ENCODE measurements at regions not wholly inside any gene's neighbourhood (a gene's known extent, or its start where the extent isn't known, plus 50 kb on each side); places are given as distances from the start of the nearest gene placed in this dataset.

DNA sequence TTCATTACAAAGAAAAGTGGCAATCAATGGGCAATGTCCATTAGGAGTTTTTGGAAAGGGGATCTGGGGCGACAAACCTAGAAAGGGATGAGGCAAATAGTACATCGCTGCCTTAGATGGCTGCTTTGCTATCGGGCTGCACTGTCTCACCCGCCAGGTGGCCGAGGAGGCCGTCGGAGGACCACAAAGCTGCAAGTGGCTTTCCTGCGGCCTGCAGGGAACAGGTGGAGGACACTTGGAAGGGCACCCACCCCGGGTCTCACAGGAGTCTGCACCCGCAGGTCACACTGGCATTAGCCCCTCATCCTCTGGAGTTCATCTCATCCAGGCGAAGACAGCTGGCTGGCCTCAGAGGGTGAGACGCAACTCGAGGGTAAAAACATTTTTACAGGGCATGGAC, 1392.5 kb downstream of the AACS start:
- DNase-seq (ENCODE audit: low read depth in 3 of 3, low spot score in 2 of 3), result no peak

DNA sequence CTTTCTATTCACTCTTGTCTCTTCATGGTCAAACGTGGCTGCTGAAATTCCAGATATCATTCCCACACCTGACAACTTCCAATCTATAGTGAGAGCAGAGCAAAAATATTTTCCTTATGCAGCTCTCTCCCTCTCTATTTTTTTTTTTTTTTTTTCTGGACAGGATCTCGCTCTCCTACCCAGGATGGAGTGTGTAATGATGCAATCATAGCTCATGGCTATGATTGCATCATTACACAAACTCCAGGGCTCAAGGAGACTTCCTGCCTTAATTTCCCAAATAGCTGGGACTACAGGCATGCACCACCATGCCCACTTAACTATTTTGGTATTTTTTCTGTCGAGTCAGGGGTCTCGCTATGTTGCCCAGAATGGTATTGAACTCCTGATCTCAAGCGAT, 1398.9 kb downstream of the AACS start:
- DNase-seq (ENCODE audit: low read depth in 3 of 3, low spot score in 2 of 3), result no peak

DNA sequence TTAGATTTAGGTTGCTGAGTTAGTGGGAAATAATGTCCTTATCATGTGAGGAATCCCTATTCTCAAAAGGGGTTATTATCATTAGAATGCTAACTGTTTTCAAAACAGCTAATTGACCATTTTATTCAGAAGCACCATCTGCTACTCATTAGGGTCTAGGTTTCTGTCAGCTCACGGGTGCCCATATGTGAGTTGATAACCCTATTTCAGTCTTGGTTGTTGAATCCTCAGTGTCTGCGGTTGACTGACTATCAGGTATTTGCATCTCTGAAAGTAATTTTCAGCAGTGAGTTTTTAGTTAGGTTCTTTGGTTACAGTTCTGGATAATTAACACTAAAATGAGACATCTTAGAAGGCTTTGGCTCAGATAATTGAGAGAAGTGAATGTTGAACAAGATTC, 1404.0 kb downstream of the AACS start:
- DNase-seq (ENCODE audit: low read depth in 3 of 3, low spot score in 2 of 3), result no peak

DNA sequence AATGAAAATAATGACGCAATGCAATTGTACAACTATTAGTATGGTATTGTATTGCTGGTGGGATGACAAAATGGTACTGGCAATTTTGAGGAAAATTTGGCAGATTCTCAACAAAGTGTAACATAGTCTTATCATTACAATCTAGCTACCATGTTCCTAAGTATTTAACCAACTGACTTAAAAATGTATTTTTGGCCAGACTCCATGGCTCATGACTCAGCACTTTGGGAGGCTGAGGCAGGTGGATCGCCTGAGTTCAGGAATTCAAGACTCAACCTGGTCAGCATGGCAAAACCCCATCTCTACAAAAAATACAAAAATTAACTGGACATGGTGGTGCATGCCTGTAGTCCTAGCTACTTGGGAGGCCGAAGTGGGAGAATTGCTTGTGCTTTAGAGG, 1409.5 kb downstream of the AACS start:
- no peak for DNase-seq (ENCODE audit: low read depth in 3 of 3, low spot score in 2 of 3)

DNA sequence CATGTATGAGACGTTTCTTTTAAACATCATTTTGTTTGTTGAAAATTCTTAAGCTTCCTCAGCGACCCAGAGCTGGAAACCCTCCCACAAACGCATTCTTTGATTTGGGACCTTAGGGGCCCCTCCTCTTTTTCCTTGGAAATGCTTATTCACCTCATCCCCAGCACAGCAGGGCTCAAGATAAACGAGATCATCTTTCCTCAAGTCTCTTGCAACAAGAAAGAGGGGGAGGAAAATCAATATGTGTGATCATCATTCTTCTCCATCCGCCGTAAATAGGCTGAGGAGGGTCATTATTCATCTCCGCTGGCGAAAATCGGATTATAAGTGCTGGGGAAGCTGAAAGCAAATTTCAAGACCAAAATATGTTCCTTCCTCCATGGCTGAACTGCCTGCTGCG, 1415.2 kb downstream of the AACS start:
- no peak for DNase-seq (ENCODE audit: low read depth in 3 of 3, low spot score in 2 of 3)

DNA sequence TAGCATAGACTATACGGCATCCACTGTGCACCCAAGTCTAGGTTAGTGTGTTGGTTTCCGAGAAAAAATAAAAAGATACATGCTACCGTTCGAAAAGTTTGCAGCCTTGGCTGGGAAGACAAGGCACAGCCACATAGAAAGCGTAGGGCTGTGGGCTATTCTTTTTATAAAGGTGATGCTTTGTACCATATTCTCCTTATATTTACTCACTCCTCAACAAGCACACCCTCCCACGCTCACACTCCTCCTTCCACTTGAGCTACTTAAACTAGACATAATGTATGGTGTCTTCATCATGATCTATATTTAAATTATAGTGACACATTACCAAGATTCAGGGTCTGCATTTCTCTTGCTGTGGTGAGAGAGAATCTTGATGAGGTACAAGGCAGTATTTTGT, 1416.5 kb downstream of the AACS start:
- no peak for DNase-seq (ENCODE audit: low read depth in 3 of 3, low spot score in 2 of 3)

DNA sequence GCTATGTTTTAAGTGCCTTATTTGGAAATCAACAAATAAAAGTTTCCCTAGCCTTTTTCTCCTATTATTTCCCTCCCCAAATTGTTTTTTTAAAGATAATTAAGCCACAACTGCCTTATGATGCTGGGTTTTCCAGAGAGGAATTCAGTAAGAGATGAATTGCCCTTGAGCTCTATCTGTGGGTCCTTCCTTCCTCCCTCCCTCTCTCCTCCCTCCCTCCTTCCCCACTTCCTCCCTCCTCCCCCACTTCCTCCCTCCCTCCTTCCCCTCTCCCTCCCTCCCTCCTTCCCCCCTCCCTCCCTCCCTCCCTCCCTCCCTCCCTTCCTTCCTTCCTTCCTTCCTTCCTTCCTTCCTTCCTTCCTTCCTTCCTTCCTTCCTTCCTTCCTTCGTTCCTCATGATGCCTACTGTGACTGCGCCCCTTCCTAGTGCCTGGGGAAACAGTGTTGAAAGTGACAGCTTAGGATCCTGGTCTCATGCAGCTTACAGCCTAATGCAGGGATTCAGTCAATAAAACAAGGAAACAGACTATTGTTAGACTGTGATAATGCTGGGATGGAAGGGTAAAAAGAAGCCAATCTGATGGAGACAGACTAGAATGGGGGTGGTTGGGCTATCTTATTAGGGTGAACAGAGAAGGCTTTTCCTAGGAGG, 1417.1 kb downstream of the AACS start:
- DNase-seq (ENCODE audit: low read depth in 3 of 3, low spot score in 2 of 3), result no peak

DNA sequence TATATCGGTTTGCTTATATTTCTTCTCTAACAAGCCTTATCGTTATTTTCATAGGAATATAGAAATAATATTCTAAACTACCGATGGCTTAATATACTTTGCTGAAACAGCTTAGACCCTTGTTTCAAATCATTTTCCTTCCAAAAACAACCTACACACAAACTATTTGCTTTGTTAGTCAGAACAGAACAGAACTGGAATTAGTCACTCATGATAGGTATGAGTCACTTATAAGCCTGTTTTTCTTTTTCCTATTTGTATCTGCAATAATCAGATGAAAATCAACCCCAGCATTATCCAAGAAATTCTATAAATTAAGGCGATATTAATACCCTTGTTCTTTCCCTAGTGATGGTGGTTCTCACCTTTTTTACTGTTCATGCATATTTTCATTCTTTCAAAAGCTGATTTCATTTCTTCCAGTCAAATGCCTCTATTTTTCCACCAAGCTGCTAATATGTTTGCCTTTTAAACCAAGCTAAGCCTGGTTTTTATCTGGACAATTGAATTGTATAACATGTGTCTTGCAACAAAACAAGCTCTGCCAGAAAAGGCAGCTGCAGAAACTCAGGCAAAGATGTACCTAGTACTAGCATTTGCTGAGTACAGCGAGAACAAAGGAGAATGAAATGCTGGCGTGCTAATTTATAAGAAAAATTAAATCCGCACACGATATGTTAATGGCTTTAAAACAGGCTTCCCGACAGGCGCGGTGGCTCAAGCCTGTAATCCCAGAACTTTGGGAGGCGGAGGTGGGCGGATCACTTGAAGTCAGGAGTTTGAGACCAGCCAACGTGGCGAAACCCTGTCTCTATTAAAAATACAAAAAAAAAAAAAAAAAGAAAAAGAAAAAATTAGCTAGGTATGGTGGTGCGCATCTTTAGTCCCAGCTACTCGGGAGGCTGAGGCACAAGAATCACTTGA, 1418.2 kb downstream of the AACS start:
- DNase-seq (ENCODE audit: low read depth in 3 of 3, low spot score in 2 of 3), result no peak

DNA sequence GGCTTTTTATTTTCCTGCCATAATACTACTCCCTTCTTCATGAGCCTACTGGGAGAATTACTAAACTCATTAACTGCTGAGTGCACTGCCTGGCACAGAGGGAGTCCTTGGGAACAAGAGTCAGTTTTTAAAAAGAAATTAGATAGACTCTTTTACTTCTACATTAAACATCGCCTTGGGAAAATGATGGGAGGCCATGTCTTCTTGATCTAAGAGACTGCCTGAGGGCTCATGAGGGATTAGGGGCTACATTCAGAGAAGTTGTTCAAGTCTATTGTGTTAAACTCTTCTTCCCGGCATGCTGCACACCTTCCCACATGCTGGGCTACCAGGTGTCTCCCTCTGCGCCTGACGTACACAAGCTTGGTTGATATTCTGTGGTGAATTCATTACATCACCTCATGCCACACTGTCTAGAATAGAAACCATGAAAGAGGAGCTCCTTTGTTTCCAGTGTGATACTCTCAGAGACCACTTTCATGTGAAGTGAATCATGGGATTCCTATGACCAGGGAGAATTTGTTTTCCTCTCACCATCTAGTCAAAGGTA, 1422.3 kb downstream of the AACS start:
- no peak for DNase-seq (ENCODE audit: low read depth in 3 of 3, low spot score in 2 of 3)

DNA sequence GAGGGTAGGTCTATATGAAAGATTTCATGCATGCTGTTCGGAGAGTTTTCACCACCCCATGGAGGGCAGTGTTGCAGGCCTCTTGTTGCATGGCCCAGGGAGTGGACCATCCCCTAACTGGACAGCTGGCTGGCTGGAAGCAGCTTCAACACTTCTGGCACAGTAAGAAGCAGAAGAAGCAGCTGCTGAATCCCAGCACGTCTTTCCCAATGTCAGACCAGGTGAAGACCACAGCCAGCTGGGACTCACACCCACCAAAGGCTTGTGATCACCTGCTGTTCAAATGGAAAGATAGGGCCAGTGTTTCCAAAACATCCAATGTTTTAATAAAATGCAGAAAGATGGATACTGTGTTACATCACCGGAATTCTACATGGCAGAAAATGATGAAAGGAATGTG, 1423.6 kb downstream of the AACS start:
- no peak for DNase-seq (ENCODE audit: low read depth in 3 of 3, low spot score in 2 of 3)

DNA sequence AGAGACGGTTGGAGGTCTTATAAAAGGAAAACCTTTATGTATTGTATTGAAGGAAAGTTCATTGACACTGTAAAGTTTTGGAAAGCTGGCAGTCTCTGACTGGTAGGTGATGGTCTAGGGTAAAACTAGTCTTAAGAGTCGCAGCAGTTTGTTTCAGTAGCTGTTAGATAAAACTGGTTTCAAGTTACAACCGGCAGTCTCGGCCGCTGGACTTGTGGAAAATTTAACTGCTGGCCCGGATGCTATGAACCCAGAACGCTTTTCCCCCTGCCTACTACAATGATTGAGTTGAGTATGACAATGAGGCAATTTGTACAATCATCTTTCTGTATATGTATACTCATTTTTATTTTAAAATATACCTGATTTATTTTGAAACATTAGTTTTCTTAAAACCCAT, 1426.9 kb downstream of the AACS start:
- no peak for DNase-seq (ENCODE audit: low read depth in 3 of 3, low spot score in 2 of 3)

DNA sequence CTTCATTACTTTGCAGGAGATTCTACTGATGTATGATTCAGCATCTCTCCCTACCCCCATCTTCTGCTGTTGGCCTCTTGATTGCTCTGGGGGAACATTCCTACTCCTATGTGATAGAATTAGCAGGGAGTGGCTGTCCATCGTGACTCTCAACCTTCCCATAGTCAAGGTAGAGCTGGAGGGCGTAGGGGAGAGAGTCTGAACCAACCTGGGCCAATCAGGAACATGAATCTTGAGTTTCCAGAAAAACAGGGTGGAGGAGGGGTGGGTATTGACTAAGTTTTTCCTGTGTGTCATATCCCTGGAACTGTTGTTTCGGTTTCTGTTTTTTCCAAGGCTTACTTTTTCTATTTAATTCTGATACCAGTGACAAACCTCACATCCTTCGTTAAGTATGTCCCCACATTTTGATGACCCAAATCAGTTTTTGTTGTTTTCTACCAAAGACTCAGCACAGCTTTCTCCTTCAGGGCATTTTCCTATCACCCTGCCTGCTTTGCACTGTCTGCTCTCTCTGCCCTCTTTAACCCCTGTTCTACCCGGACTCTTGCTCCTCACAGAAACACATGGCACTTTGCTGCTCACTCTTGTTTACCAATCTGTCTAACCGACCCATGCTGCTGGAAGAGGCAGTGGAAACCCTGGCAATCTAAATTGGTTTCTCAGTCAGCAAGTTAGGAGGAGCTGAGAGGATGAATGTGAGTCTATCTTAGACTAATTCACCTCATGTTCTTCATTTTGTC, 1428.3 kb downstream of the AACS start:
- DNase-seq (ENCODE audit: low read depth in 3 of 3, low spot score in 2 of 3), result no peak

DNA sequence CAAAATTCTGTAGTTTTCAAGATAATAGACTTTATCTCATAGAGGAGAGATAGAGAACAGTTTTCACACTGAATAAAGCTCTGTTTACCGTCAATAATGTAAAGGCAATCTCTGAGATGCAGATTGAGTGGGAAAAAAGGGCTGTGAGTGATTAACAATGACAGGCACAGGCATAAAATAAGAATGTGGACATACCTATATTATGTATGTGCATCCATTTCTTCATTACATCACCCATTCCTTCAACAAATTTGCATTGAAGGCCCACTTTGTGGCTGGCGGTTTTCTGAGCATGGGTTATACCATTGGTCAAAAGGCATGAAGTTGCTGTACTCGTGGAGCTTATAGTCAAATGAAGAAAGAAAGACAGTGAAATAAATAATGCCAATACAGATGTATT, 1431.0 kb downstream of the AACS start:
- no peak for DNase-seq (ENCODE audit: low read depth in 3 of 3, low spot score in 2 of 3)

DNA sequence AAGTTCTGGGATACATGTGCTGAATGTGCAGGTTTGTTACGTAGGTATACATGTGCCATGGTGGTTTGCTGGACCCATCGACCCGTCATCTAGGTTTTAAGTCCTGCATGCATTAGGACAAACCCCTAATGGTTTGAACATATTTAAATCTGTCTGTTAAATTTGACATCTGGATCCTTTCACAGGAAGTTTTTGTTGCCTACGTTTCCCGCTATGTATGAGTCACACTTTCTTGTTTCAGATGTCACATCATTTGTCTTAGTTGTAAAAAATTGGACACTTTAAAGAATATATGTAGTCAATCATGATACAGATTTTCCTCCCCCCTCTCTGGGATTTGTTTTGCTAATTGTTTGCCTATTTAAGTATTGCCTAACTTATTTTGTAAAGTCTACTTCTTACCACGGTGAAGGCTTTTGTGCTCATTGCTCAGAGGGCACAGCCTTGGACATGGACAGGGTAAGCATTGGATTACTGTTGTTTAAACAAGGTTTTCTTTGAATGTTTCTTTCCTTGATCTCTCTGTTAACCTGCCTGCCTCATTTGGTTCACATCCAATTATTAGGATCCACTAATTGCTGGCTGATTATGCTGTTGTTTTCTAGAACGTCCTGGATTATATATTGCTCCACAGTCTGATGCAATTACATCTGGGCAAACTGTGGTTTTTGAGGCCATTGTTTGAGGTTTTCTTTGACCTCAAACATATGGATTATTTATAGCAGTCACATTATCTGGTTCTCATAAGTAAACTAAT, 1441.4 kb downstream of the AACS start:
- no peak for DNase-seq (ENCODE audit: low read depth in 3 of 3, low spot score in 2 of 3)

DNA sequence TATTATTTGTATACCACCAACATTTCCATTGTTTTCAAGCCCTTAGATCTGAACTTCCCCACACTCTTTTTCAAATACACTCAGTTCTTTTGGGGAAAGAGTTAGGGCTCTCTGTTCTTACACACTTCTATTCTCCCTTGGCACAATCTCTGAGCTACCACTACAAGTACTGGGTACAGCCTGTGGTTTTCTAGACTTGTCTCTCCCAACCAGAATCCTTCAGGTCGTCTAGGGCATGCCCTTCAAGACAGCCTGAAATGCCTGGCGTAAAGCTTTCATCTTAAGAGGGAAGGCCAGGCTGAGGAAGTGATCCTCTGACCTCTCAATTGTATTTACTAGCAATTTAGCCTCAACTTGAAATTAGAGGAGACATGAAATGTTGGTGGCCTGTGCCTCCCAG, 1442.0 kb downstream of the AACS start:
- no peak for DNase-seq (ENCODE audit: low read depth in 3 of 3, low spot score in 2 of 3)

DNA sequence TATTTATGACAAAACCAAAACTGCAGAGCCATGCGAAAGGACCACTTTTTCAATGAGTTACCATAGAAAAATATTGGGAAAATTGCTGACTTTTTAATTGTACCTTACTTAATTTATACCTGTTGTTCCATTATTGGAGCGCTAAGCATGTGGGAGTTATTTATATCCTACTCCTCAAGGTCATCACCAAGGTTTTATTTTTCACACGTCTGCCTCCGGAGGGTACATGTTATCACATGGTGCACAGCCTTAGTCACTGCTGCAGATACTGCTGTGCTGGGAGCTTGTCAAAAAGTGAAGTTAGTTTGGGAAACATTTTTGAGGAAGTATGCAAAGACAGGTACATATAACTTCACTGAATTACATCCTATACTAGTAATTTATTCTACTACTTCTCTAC, 1444.3 kb downstream of the AACS start:
- no peak for DNase-seq (ENCODE audit: low read depth in 3 of 3, low spot score in 2 of 3)

DNA sequence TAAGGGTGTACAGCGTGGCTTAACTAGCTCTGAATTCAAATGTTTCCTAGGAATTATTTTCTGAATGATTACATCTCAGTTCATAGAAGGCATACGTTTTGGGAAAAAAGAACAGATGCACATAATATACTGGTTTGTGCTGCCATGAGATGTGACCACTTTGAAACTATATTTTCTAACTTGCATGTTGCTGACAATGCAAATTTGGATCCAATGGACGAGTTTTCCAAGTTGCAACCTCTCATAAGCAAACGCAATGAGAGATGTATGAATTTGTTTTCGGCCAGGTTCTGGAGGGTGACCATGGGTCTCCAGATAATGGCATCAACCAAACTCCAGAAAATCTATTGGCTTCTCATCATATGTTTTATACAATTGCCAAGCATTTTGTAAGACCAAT, 1445.4 kb downstream of the AACS start:
- DNase-seq (ENCODE audit: low read depth in 3 of 3, low spot score in 2 of 3), result no peak

DNA sequence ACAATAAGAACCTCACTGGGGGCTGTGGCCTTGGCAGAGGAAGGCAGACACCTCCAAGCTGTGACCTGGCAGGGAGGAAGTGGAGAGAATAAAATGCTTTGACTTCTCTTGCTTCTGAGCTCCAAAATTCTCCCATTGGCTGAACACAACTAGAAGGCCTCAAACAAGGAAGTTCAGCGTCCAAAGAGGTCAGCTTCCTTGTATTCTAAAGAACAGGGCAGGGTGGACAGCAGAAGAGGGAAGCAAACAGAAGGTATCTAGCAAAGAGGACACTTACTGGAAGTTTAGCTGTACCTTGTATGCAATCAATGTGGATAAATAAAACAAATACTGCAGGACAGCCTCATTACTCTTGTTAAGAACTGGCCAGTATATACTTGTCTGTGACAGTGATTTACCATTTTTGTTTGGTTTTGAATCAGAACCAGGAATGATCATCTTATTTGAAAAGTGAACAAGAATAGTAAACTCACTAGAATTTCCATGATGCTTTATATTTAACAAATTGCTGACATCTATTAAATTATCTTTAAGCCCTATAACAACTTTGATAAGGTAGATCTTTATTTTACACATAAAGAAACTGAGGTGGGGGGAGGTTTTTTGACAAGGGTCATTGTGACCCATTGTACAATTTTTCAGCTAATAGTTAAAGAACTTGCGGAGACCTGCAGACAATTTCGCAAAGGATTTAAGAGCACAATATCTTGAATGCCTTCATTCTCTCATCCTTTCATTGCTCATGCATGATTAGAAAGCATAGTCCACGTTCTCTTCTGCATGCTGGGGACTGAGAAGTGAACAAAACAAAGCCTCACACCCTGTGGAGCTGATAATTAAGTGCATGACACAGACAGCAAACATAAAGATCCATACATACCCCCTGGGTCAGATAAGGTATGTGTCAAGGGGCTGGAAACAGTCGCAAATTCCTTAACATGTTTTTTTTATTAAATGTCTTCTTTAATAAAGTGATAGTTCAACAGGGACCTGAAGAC, 1448.0 kb downstream of the AACS start:
- no peak for DNase-seq (ENCODE audit: low read depth in 3 of 3, low spot score in 2 of 3)

DNA sequence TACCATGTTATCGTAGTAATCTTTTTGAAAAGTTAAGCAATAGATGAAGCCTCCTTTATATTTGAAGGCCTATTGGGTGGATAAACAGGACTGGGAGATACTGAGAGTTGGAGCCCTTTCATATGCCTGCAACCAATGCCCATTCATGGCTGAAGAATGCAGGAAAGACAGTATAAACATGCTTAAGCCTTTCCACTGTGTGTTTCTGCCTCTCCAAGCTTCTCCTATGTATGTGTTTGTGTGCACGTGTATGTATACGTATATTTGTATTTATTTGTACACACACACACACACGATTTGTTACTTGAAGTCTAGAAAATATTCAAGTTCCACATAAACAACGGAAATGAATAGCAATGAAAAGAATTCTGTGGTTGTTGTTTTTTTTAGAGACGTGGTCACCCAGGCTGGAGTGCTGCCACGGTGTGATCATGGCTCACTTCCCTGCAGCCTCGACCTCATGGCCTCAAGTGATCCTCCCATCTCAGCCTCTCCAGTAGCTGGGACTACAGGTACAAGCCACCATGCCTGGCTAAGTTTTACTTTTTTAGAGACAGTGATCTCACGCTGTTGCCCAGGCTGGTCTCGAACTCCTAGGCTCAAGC, 1453.5 kb downstream of the AACS start:
- DNase-seq (ENCODE audit: low read depth in 3 of 3, low spot score in 2 of 3), result no peak
